GM18499 (cell line): ENCODE measurements at regions not wholly inside any gene's neighbourhood (a gene's known extent, or its start where the extent isn't known, plus 50 kb on each side); places are given as distances from the start of the nearest gene placed in this dataset.

Source experiments
- ATAC-seq: cut with Tn5 transposase; IDR thresholded peaks from one replicate; pipeline ENCODE4 v1.9.1; 2021; ENCODE audit warnings: moderate number of reproducible peaks; ENCODE audit not compliant: insufficient read depth, unreplicated experiment

DNA sequence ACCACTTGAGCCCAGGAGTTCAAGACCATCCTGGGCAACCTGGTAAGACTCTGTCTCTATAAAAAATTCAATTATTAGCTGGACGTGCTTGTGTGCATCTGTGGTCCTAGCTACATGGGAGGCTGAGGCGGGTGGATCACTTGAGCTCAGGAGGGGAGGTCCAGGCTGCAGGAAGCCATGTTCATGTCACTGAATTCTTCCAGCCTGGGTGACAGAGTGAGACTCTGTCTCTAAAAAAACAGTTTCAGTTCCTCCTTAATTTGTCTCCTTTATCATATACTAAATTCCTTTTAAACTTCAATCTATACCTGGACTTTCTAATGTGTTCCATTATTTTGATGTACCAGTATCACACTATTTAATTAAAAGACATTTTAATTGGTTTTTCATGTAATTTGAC, 422.2 kb upstream of the TLE4 start:
- ATAC-seq, result no peak

- ATAC-seq, result no peak
These were observed 420.0 kb upstream of the TLE4 start for GRCh38 chr9:79151791-79152190.

DNA sequence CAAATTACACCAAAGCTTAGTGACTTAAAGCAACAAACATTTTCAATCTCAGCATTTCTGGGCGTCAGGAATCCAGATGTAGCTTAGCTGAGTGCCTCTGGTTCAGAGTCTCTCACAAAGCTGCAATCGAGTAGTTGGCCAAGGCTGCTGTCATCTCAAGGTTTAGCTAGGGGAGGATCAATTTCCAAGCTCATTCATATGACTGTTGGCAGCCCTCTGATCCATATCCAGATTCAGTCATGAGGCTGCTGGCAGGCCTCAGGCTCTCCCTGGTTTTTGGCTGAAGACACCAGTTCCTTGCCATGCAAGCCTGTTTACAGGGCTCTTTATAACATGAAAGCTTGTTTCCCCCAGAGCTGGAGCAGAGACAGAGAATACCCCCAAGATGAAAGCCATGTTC, 419.5 kb upstream of the TLE4 start:
- ATAC-seq, result no peak

GRCh38 chr9:79154806-79155205, 417.0 kb upstream of the TLE4 start:
- no peak for ATAC-seq

DNA sequence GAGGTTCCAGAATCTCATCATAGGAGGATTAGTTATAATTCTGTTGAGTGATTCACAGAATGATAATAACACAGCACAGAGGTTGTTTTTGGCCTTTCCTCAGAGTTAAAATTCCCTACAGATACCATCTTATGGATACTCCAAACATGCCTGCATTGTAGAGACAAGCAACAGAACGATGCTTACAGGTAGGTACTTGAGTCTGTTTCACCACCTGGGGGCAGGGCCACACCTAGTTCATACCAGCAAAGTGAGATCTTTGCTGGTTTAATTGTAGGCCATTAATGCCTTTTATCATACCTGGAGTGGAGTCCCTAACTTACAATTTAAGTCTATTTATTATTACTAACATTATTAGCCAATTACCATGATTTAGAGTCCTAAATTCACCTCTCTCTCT, 416.5 kb upstream of the TLE4 start:
- ATAC-seq, result no peak

DNA sequence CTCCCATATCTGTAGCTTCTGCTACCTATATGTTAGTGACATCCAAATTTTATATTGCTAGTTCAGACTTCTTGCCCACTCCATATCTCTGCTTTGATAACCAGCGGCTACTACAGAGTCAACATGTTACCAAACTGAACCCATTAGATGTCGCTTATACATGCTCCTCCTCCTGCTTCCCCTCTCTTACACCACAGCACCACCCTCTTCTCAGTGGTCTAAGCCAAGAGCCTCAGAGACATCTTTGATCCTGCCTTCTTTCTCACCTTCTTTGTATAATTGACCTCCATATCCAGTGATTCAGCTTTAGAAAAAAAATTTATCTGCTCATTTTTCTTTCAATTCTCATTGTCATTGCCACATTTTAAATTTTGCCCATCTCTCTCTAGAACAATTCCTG, 408.2 kb upstream of the TLE4 start:
- ATAC-seq, result no peak

- no peak for ATAC-seq
These were observed 407.4 kb upstream of the TLE4 start for GRCh38 chr9:79164406-79164805.

DNA sequence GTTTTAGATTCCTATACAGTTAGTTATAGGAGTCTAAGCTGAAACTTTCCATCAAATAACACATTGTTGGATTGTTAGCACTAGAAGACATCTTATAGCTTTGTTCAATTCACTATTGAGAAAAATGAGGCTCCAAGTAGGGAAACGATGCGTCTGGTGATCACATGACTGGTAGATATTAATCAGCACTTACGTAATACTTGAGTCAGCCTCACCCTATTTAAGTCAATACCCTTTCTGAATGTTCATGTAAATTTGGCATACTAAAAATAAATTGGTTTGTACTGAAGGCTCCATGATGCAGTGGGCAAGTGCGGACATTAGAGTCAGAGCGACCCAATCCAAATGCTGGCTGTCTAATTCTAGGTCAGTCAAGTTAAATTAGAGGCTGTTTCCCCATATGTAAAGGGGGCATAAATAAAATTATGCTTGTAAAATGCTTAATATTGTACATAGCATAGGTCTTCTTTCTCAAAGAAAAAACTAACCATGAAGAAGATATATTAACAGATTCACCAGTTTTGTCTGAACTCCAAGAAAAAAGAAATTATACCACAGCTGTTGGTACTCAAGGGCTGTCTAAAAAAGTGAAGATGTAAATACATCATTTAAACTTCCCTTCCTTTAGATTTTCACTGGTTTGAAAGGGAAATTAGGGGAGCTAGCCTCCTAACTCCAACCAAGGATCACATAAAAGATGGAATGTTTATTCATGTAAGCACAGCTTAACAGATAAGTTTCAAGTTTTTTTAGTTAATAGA, 406.6 kb upstream of the TLE4 start:
- no peak for ATAC-seq

GRCh38 chr9:79166005-79166404, 405.8 kb upstream of the TLE4 start:
- ATAC-seq, result no peak

DNA sequence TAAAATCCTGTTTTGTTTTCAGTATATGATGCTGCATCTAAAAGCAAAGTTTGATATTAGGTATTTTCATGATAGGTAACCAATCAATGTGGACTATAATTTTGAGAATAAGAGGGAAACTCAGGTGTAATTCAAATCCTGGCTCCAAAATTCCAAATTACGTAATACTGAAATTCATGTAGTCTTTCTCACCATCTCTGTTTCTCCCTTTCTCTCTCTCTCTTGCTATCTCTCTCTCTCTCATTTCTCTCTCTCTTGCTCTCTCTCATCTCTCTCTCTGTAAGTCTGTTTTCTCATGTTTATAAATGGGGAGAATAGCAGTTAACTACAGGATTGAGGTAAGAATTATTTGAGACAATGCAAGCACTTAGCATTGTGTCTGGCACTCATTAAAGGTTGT, 401.1 kb upstream of the TLE4 start:
- no peak for ATAC-seq

GRCh38 chr9:79173932-79174331, 397.8 kb upstream of the TLE4 start:
- no peak for ATAC-seq

GRCh38 chr9:79176014-79176697, 395.6 kb upstream of the TLE4 start:
- ATAC-seq, result no peak

- ATAC-seq, result no peak
These were observed 386.9 kb upstream of the TLE4 start for GRCh38 chr9:79184831-79185230.

GRCh38 chr9:79185866-79186265, 385.9 kb upstream of the TLE4 start:
- no peak for ATAC-seq

DNA sequence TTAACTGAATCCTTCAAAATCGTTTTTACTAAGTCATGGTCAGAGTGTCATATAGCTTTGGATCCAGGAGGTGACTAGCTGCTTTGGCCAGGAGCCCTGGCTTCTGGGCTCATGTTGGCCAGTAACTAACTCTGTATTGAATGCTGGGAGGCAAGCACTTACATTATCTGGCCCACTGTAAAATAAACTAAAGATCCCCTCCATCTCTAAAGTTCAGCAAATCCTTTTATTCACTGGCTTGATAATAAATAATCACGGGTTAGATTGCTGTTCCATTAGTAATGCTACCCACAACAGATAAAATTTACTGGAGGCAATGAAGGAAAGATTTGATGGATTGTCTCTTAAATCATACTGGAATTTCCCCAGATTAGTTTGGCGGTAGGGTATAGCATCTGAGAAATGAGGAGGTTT, 382.2 kb upstream of the TLE4 start:
- ATAC-seq, result no peak

GRCh38 chr9:79193001-79193400, 378.8 kb upstream of the TLE4 start:
- no peak for ATAC-seq

GRCh38 chr9:79193501-79194223, 378.1 kb upstream of the TLE4 start:
- ATAC-seq, result no peak

DNA sequence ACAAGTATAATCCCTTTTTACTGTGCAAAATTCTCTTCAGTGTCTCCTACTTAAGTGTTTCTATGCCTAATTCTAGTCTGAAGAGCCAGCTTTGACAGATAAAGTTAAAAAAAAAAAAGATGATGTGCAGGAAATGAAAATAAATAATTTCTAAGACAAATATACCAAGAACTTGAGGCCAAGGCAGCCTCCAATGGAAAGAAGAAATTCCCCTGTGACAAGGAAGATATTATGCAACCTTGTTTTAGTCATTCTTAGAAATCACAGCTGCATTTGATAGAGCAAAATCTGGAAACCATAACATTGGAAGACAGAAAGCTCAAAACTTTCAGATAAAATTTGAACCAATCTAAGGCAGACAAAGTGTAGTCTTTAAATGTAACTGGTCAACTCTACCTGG, 375.9 kb upstream of the TLE4 start:
- ATAC-seq, result no peak

- no peak for ATAC-seq
These were observed 375.2 kb upstream of the TLE4 start for GRCh38 chr9:79196606-79197005.

DNA sequence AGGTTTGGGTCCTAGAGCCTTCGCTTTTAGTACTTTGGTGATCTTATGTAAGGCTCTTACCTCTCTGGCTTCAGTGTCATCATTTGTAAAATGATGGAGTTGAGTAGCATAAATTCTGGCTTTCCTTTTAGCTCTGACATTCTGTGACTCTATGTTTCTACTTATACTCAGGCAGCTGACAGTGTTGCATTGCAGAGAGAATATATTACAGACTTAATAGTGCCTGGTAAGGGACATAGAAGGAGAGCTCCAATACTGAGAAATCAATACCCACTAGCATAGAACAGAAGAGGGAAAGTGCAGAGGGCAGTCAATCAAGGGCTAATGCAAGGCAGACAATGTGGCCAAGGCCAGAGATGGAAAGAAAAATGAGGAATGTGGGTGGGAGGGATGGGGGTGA, 371.4 kb upstream of the TLE4 start:
- ATAC-seq, result no peak

- ATAC-seq, result no peak
These were observed 370.1 kb upstream of the TLE4 start for GRCh38 chr9:79201636-79202035.
